Right forelimb (tissue), 1 donor: ENCODE measurements at regions not wholly inside any gene's neighbourhood (a gene's known extent, or its start where the extent isn't known, plus 50 kb on each side); places are given as distances from the start of the nearest gene placed in this dataset.

ENCODE experiments used
- DNase-seq: peaks from one replicate; pipeline ENCODE4 v3.0.0-alpha.2; 2018

- no peak for DNase-seq
Measured at GRCh38 chr6:164419099-164419498, 890.3 kb downstream of the C6orf118 start.

GRCh38 chr6:164418262-164418588 is 891.2 kb downstream of the C6orf118 start:
- DNase-seq, result no peak

GRCh38 chr6:164417537-164418261 is 891.7 kb downstream of the C6orf118 start:
- DNase-seq, result no peak

GRCh38 chr6:164415832-164416563 is 893.4 kb downstream of the C6orf118 start:
- no peak for DNase-seq

GRCh38 chr6:164414695-164415094 is 894.7 kb downstream of the C6orf118 start:
- no peak for DNase-seq

GRCh38 chr6:164412566-164412965 is 896.8 kb downstream of the C6orf118 start:
- no peak for DNase-seq

GRCh38 chr6:164410017-164410416 is 899.4 kb downstream of the C6orf118 start:
- no peak for DNase-seq

- DNase-seq, result no peak
Measured at GRCh38 chr6:164409309-164410009, 899.9 kb downstream of the C6orf118 start.

- no peak for DNase-seq
Measured at GRCh38 chr6:164408868-164409267, 900.5 kb downstream of the C6orf118 start.

- no peak for DNase-seq
Measured at GRCh38 chr6:164404812-164405488, 904.5 kb downstream of the C6orf118 start.

GRCh38 chr6:164401871-164402270 is 907.5 kb downstream of the C6orf118 start:
- DNase-seq, result no peak

GRCh38 chr6:164398647-164399046 is 910.8 kb downstream of the C6orf118 start:
- DNase-seq, result no peak

- no peak for DNase-seq
Measured at GRCh38 chr6:164396071-164397047, 913.0 kb downstream of the C6orf118 start.

- DNase-seq, result no peak
Measured at GRCh38 chr6:164379795-164380194, 929.6 kb downstream of the C6orf118 start.

- DNase-seq, result no peak
Measured at GRCh38 chr6:164378330-164378729, 931.1 kb downstream of the C6orf118 start.

GRCh38 chr6:164377348-164377918 is 932.0 kb downstream of the C6orf118 start:
- DNase-seq, result no peak

GRCh38 chr6:164370773-164371172 is 938.6 kb downstream of the C6orf118 start:
- DNase-seq, result no peak

- DNase-seq, result no peak
Measured at GRCh38 chr6:164359441-164359840, 944.9 kb downstream of the QKI start.

GRCh38 chr6:164359036-164359435 is 944.5 kb downstream of the QKI start:
- DNase-seq, result no peak

- no peak for DNase-seq
Measured at GRCh38 chr6:164356814-164357213, 942.3 kb downstream of the QKI start.

GRCh38 chr6:164347455-164347854 is 932.9 kb downstream of the QKI start:
- DNase-seq, result no peak

GRCh38 chr6:164346631-164347030 is 932.1 kb downstream of the QKI start:
- no peak for DNase-seq
